ENCODE measurements at regions not wholly inside any gene's neighbourhood (a gene's known extent, or its start where the extent isn't known, plus 50 kb on each side); places are given as distances from the start of the nearest gene placed in this dataset.

- no peak for DNase-seq
Measured at GRCh38 chr9:81847181-81847915, 80.9 kb upstream of the SPATA31D4 start.

DNA sequence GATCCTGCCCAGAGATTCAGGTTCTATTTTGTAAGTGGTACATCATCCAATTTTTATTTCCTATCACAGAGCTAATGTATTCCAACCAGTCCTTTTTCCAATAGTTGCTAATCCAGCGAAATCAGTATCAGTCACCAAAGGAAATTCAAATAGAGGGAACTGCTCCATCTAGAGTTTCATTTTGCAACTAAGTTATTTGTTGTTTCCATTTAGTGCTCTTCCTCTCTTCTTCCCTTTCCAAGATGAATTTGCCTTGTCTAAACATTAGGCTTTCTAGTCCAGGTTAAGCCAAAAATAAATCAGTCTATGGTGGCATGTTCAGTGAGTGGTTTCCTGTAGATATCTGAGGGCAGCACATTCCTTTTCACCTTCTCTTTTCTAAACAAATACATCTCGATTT lies 79.8 kb upstream of the SPATA31D4 start:
- peak; percentile 43 for DNase-seq

GRCh38 chr9:81849631-81850259 lies 78.5 kb upstream of the SPATA31D4 start:
- no peak for DNase-seq

DNA sequence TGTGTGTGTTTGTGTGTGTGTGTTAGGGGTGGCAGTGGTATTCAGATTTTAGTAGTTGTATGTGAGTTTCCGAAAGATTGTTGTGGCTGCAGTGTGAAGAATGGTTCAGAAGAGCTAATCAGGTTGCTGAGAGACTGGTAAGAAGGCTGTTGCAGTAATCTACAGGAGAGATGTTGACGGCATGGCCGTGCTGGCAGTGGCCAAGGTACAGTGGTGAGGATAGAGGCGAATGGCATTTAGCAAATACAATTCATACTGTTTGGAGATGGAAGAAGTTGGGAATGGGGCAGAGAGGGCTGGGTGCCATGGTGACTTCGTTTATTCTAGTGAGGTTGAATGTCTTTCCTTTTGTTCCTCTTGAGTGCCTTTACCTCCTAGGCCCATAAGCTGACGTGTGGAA lies 77.5 kb upstream of the SPATA31D4 start:
- DNase-seq, result no peak

- DNase-seq, result no peak
Measured at GRCh38 chr9:81851340-81851739, 76.9 kb upstream of the SPATA31D4 start.

GRCh38 chr9:81852820-81853219 lies 75.4 kb upstream of the SPATA31D4 start:
- no peak for DNase-seq

GRCh38 chr9:81855538-81855937 lies 72.7 kb upstream of the SPATA31D4 start:
- DNase-seq, result peak; percentile 82

- DNase-seq, result no peak
Measured at GRCh38 chr9:81858657-81859430, 69.4 kb upstream of the SPATA31D4 start.

DNA sequence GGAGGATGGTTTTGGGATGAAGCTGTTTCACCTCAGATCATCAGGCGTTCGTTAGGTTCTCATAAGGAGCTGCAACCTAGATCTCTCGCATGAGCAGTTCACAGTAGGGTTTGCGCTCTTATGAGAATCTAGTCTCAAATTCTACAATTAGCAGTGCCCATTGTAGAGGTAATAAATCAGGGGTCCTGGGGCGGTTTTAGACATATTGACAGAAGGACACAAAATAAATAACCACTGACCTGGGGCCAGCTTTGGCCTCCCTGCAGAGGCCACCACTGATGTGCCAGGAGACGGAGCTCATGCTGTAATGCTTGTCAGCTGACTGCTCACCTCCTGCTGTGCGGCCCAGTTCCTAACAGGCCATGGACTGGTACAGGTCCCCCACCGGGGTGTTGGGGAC lies 67.6 kb upstream of the SPATA31D4 start:
- no peak for DNase-seq

DNA sequence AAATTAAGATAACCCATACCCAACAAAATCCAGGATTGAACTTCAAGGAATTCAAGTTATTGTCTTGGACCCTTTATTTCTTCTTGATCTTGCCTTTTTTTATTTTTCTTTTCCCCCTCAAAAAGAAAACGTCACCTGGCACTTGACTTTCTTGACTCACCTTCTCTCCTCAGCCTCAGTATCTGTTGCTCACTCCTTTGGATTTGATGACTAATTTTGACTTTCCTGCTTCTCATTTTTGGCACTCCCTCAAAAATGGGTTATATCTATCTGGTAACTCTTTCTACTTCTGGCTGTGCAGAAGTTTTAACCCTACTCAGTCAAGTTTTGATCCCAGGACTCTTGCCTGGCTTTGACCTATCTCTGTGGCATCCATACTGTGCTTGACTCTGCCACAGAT lies 66.6 kb upstream of the SPATA31D4 start:
- DNase-seq, result peak; percentile 80

DNA sequence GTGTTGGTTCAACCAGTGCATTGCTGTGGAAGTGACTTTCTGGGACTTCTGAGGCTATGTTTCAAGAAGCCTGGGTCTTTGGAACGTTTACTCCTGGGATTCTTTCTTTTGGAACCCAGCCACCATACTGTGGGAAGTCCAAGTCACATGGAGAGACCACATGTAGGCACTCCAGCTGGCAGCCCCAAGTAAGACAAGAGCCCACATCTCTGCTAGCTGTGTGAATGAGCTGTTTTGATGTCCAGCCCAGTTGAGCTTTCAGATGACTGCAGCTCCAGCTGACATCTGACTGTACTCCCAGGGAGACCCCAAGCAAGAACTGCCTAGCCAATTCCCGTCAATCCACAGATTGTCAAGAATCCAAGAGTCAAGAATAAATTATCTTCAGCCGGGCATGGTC lies 60.1 kb upstream of the SPATA31D4 start:
- no peak for DNase-seq

DNA sequence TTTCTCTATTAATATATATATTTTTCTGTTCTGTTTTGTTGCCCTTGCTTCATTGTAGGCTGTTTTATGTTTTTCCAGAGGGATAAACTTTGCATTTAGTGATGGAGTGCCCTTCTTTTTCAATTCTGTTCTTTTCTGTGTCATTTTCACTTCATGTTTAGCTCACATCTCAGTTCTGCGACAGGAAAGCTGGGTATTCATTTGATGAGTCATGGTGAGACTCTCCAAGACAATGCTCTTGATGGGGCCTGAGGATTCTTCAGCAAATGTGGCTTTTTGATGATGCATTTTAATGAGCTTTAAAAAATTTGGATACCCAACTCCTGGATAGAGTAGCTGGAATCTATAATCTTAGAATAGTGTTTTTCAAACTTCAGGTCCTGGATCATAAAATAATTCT lies 56.5 kb upstream of the SPATA31D4 start:
- DNase-seq, result peak; percentile 83

GRCh38 chr9:81874250-81874649 lies 54.0 kb upstream of the SPATA31D4 start:
- no peak for DNase-seq

GRCh38 chr9:81874931-81875330 lies 53.3 kb upstream of the SPATA31D4 start:
- peak; percentile 72 for DNase-seq

DNA sequence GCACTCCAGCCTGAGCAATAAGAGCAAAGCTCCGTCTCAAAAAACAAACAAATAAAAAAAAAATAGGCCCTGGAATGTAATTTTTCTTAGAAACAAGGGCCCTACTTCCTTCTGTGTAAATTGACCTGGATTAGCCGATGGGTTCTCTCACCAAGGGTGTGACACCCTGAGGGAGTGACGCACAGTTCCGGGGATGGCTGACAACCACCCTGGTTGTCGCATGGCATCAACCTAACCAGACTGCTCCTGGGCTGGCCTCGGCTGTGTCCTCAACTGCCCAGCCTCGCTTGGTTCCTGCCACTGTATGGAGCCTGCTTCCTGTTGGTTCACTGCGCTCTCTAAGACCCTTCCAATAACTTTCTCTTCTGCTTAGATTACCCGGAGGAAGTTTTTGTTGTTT lies 51.2 kb upstream of the SPATA31D4 start:
- no peak for DNase-seq
